Lower leg skin (tissue), 3 donors: ENCODE measurements at regions not wholly inside any gene's neighbourhood (a gene's known extent, or its start where the extent isn't known, plus 50 kb on each side); places are given as distances from the start of the nearest gene placed in this dataset.

Experiments
- POLR2A ChIP-seq, 2 donors: fragments of 450-650 bp; IDR thresholded peaks; one replicate each; pipeline ENCODE4 v1.6.1; 2016 to 2017; ENCODE audit warnings: antibody characterized with exemption in 2 of 2, mild to moderate bottlenecking in 1 of 2, moderate library complexity in 1 of 2
- TF ChIP-seq, protein P1 (sequence below), 3 donors: fragments of 450-650 bp; IDR thresholded peaks; one replicate each; pipeline ENCODE4 v1.5.1; 2016; ENCODE audit warnings: antibody characterized with exemption in 3 of 3, mild to moderate bottlenecking in 3 of 3, moderate library complexity in 2 of 3

DNA sequence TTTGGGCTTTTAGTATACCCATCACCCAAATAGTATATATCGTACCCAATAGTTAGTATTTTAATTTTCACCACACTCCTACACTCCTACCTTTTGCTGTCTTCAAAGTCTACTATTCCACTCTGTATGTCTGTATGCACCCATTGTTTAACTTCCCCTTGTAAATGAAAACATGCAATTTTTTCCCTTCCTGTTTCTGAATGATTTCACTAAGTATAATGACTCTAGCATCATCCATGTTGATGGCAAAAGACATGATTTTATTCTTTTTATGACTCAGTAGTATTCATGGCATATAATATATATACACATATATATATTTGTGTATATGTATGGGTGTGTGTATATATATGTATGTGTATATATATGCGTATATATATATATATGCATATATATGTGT lies 63.1 kb upstream of the FAM174A start:
- TF ChIP-seq, protein P1, sequence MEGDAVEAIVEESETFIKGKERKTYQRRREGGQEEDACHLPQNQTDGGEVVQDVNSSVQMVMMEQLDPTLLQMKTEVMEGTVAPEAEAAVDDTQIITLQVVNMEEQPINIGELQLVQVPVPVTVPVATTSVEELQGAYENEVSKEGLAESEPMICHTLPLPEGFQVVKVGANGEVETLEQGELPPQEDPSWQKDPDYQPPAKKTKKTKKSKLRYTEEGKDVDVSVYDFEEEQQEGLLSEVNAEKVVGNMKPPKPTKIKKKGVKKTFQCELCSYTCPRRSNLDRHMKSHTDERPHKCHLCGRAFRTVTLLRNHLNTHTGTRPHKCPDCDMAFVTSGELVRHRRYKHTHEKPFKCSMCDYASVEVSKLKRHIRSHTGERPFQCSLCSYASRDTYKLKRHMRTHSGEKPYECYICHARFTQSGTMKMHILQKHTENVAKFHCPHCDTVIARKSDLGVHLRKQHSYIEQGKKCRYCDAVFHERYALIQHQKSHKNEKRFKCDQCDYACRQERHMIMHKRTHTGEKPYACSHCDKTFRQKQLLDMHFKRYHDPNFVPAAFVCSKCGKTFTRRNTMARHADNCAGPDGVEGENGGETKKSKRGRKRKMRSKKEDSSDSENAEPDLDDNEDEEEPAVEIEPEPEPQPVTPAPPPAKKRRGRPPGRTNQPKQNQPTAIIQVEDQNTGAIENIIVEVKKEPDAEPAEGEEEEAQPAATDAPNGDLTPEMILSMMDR (IDR thresholded peaks at IDR 0.05), result no peak
- TF ChIP-seq POLR2A (IDR thresholded peaks at IDR 0.05), result no peak
